Calu3 (cell line): ENCODE measurements at regions not wholly inside any gene's neighbourhood (a gene's known extent, or its start where the extent isn't known, plus 50 kb on each side); places are given as distances from the start of the nearest gene placed in this dataset.

Source experiments
- BruUV-seq: library from RNA; stranded (reverse); fragments of 400-500 nt; replicated peaks from 2 replicates; lab custom pipeline; 2021; lab: Mats Ljungman, UMichigan
- CTCF ChIA-PET: fragments of 300-600 bp; sonication (Branson Sonifier 250); formaldehyde crosslinking; loops from one replicate; lab custom pipeline; 2022; ENCODE audit warnings: antibody characterized with exemption; lab: Charles Lee
- DNase-seq: peaks from one replicate; pipeline ENCODE4 v3.0.0; 2022
- H3K27ac Mint-ChIP-seq: one replicate; pipeline ENCODE4 v1.8.0; 2022; ENCODE audit warnings: mixed read lengths; ENCODE audit not compliant: unreplicated experiment
- H3K27me3 Mint-ChIP-seq: one replicate; pipeline ENCODE4 v1.8.0; 2022; ENCODE audit warnings: mixed read lengths; ENCODE audit not compliant: unreplicated experiment
- H3K36me3 Mint-ChIP-seq: one replicate; pipeline ENCODE4 v1.8.0; 2022; ENCODE audit warnings: mild to moderate bottlenecking, moderate library complexity, mixed read lengths; ENCODE audit not compliant: insufficient read depth, unreplicated experiment
- H3K4me1 Mint-ChIP-seq: one replicate; pipeline ENCODE4 v1.8.0; 2022; ENCODE audit warnings: mild to moderate bottlenecking, low read depth, mixed read lengths; ENCODE audit not compliant: unreplicated experiment
- H3K4me3 Mint-ChIP-seq: one replicate; pipeline ENCODE4 v1.8.0; 2022; ENCODE audit warnings: mild to moderate bottlenecking, low read depth, moderate library complexity, mixed read lengths; ENCODE audit not compliant: unreplicated experiment
- H3K9me3 Mint-ChIP-seq: one replicate; pipeline ENCODE4 v1.8.0; 2022; ENCODE audit warnings: low read depth, mixed read lengths; ENCODE audit not compliant: unreplicated experiment
- intact Hi-C: fragments of 100-400 bp; cut with micrococcal nuclease; formaldehyde crosslinking; loops from one replicate; pipeline ENCODE4 v1.10.0; 2022; ENCODE audit not compliant: unreplicated experiment
- TF ChIP-seq, protein P1 (sequence below): fragments of 200-600 bp; IDR thresholded peaks from one replicate; pipeline ENCODE4 v1.8.0; 2022; ENCODE audit warnings: antibody characterized with exemption; ENCODE audit not compliant: unreplicated experiment

DNA sequence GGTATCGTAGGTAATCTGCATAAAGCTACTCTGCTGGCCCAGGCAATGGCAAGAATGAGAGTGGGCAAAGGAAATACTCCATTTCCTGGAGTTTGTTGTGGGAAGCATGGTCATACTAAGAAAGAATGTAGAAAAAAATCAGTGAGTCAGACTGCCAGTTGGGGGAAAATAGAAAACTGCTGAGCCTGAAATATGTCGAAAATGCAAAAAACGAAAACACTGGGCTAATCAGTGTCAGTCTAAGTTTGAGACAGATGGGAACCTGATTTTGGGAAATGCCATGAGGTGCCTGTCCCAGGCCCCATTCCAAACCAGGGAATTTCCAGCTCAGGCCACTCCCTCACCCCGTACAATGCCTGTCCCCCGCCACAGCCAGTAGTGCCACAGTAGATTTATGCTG, 150.0 kb downstream of the ZNF33B start:
- Mint-ChIP-seq H3K36me3 (no peaks in the 10 kb centered on the region), H3K27me3 (no peaks in the 10 kb centered on the region), H3K27ac (no peak overlapping the region), H3K9me3 (peaks cover 12% of the 10 kb centered on the region), H3K4me1 (no peaks in the 10 kb centered on the region), H3K4me3 (no peak overlapping the region)
- no TSS peak for BruUV-seq
- TF ChIP-seq, protein P1, sequence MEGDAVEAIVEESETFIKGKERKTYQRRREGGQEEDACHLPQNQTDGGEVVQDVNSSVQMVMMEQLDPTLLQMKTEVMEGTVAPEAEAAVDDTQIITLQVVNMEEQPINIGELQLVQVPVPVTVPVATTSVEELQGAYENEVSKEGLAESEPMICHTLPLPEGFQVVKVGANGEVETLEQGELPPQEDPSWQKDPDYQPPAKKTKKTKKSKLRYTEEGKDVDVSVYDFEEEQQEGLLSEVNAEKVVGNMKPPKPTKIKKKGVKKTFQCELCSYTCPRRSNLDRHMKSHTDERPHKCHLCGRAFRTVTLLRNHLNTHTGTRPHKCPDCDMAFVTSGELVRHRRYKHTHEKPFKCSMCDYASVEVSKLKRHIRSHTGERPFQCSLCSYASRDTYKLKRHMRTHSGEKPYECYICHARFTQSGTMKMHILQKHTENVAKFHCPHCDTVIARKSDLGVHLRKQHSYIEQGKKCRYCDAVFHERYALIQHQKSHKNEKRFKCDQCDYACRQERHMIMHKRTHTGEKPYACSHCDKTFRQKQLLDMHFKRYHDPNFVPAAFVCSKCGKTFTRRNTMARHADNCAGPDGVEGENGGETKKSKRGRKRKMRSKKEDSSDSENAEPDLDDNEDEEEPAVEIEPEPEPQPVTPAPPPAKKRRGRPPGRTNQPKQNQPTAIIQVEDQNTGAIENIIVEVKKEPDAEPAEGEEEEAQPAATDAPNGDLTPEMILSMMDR = no peak
- DNase-seq = no peak
- CTCF ChIA-PET = no interaction called here
- intact Hi-C loops = no loop called here

DNA sequence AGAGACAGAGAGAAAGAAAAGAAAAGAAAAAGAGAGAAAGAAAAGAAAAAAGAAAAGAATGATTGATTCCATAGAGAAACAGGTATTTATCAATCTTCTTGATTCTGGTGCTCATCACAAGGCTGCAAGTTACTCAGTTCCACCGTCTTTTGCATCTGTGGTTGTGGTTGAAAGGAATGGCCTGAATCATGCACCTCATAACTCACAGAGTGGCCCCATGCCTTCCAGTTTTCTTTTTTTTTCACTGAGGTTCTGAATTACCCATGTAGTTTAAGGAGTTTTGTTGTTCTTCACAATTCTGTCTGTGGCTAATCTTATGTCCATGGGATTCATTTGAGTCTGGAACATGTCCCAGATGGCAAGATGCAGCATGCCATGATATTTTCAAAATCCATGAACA, 156.0 kb downstream of the ZNF33B start:
- CTCF ChIA-PET = no interaction called here
- Mint-ChIP-seq H3K27ac (no peak overlapping the region), H3K4me3 (no peak overlapping the region), H3K4me1 (no peaks in the 10 kb centered on the region), H3K9me3 (peaks cover 11% of the 10 kb centered on the region), H3K27me3 (no peaks in the 10 kb centered on the region), H3K36me3 (no peaks in the 10 kb centered on the region)
- TF ChIP-seq, protein P1 = no peak
- intact Hi-C loops = no loop called here
- no peak for DNase-seq
- BruUV-seq = no TSS peak

DNA sequence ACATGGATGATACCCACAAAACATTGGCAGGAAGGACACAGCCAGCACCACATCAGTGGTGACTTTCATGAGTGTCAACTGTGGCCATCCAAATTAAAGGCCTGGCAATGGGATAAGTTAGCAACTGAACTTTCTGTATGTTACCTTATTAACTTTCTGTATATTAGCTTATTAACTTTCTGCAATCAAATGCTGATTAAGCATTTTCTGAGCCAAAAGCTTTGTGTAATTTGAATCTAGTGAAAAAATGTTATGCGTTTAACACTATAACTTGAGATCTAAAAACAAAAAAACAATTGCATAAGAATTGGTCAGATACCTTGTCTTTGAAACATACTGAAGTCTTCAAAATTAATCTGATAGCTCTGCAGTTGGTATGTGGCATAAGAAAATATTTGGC, 159.3 kb downstream of the ZNF33B start:
- H3K27ac Mint-ChIP-seq = no peak overlapping the region
- TF ChIP-seq, protein P1 = no peak
- CTCF ChIA-PET = no interaction called here
- no peaks in the 10 kb centered on the region for H3K36me3 Mint-ChIP-seq
- H3K27me3 Mint-ChIP-seq = no peaks in the 10 kb centered on the region
- BruUV-seq = no TSS peak
- H3K4me1 Mint-ChIP-seq = no peaks in the 10 kb centered on the region
- no peak for DNase-seq
- H3K9me3 Mint-ChIP-seq = peaks cover 14% of the 10 kb centered on the region
- H3K4me3 Mint-ChIP-seq = no peak overlapping the region
- intact Hi-C loops = no loop called here

DNA sequence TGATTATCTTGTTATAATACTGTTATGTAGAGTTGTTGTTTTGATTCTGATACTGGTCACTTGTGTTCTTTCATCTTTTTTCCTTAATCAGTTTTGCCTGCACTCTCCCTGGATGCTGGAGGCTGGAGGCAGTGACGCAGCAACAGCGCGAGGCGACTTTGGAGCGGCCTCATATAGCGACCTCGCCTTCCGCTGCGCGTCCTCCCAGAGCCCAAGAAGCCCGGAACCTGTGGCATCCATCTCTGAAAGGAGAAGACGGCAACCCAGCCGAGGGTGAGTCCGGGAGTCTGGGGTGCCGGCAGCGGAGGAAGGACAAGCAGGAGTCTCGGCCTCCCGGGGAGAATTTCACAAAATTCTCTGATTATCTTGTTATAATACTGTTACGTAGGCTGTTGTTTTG, 161.2 kb downstream of the ZNF33B start:
- intact Hi-C loops = no loop called here
- Mint-ChIP-seq H3K27ac (no peak overlapping the region), H3K27me3 (no peaks in the 10 kb centered on the region), H3K4me3 (no peak overlapping the region), H3K9me3 (peaks cover 14% of the 10 kb centered on the region), H3K36me3 (no peaks in the 10 kb centered on the region), H3K4me1 (no peaks in the 10 kb centered on the region)
- TF ChIP-seq, protein P1 = no peak
- no peak for DNase-seq
- CTCF ChIA-PET = no interaction called here
- BruUV-seq = no TSS peak
